ENCODE measurements at regions not wholly inside any gene's neighbourhood (a gene's known extent, or its start where the extent isn't known, plus 50 kb on each side); places are given as distances from the start of the nearest gene placed in this dataset. TPM values are rescaled to one million over a fixed set of nuclear protein-coding genes. Genes with fewer than 3 reads are reported as not detected.
A peak's percentile ranks its signal among the peaks of the same experiment; 100 is the strongest.

GRCh38 chr1:115893545-115893944, 52.6 kb upstream of the NHLH2 start:
- FAIRE-seq (no peak), DNase-seq (ENCODE audit: low spot score in 2 of 2) (no peak)

- no peak for DNase-seq (ENCODE audit: low spot score in 2 of 2)
- no peak for FAIRE-seq
Measured at GRCh38 chr1:115898020-115898419, 57.1 kb upstream of the NHLH2 start.

GRCh38 chr1:115900856-115901255, 59.9 kb upstream of the NHLH2 start:
- peak; percentile 17 for FAIRE-seq

GRCh38 chr1:115906627-115907026, 65.7 kb upstream of the NHLH2 start:
- FAIRE-seq (no peak), DNase-seq (ENCODE audit: low spot score in 2 of 2) (no peak)

More at GRCh38 chr1:115900856-115901255, 59.9 kb upstream of the NHLH2 start:
- DNase-seq (ENCODE audit: low spot score in 2 of 2) = no peak

GRCh38 chr1:115907092-115907491, 66.2 kb upstream of the NHLH2 start:
- DNase-seq (ENCODE audit: low spot score in 2 of 2) (no peak), FAIRE-seq (no peak)

- no peak for FAIRE-seq
- peak in 1 of 2 donors; percentile 8 for DNase-seq (ENCODE audit: low spot score in 2 of 2)
Measured at GRCh38 chr1:115908565-115909274, 67.6 kb upstream of the SLC22A15 start.

- FAIRE-seq = no peak
- no peak for DNase-seq (ENCODE audit: low spot score in 2 of 2)
Measured at GRCh38 chr1:115910231-115910630, 66.1 kb upstream of the SLC22A15 start.

GRCh38 chr1:115911294-115911693, 65.0 kb upstream of the SLC22A15 start:
- no peak for DNase-seq (ENCODE audit: low spot score in 2 of 2)
- no peak for FAIRE-seq

GRCh38 chr1:115912116-115912515, 64.2 kb upstream of the SLC22A15 start:
- FAIRE-seq = no peak
- DNase-seq (ENCODE audit: low spot score in 2 of 2) = no peak

GRCh38 chr1:115922801-115923200, 53.5 kb upstream of the SLC22A15 start:
- DNase-seq (ENCODE audit: low spot score in 2 of 2) (no peak), FAIRE-seq (no peak)

GRCh38 chr1:115924770-115925169, 51.5 kb upstream of the SLC22A15 start:
- DNase-seq (ENCODE audit: low spot score in 2 of 2) (no peak), FAIRE-seq (no peak)

- FAIRE-seq = no peak
- DNase-seq (ENCODE audit: low spot score in 2 of 2) = no peak
Measured at GRCh38 chr1:115925467-115925866, 50.8 kb upstream of the SLC22A15 start.

Small RNA genes lying in the stretch of these regions (small RNA-seq; reads per million reads assigned to genes)
- not detected for gene AL357137.1

All from frontal cortex (tissue), 4 donors.